Gastrocnemius medialis (tissue), 4 donors: ENCODE measurements at regions not wholly inside any gene's neighbourhood (a gene's known extent, or its start where the extent isn't known, plus 50 kb on each side); places are given as distances from the start of the nearest gene placed in this dataset.

Source experiments
- ATAC-seq, 2 donors: fragments of 150-250 bp; one replicate each; pipeline ENCODE4 v1.9.1; 2016
- DNase-seq, 2 donors: peaks; one replicate each; pipeline ENCODE4 v3.0.0-alpha.2; 2019
- H3K27ac ChIP-seq, 4 donors: fragments of 200-600 bp; sonication (generic); 1 replicate in 1 of 4; 2 replicates in 3 of 4; pipeline ENCODE4 v1.5.1; 2016 to 2018; ENCODE audit warnings: mild to moderate bottlenecking in 2 of 4, moderate library complexity in 1 of 4
- H3K27me3 ChIP-seq, 3 donors: fragments of 200-600 bp; sonication (generic) in 2 of 3; 1 replicate in 1 of 3; 2 replicates in 2 of 3; pipeline versions ENCODE4 v1.5.1 to v1.6.0; 2016 to 2019; ENCODE audit warnings: mild to moderate bottlenecking in 1 of 3, moderate library complexity in 1 of 3
- H3K36me3 ChIP-seq, 2 donors: fragments of 200-600 bp; sonication (generic) in 1 of 2; one replicate each; pipeline ENCODE4 v1.5.1; 2017 to 2018
- H3K4me1 ChIP-seq, 2 donors: fragments of 200-600 bp; sonication (generic) in 1 of 2; one replicate each; pipeline ENCODE4 v1.5.1; 2016 to 2017; ENCODE audit warnings: mild to moderate bottlenecking in 2 of 2
- H3K4me3 ChIP-seq, 4 donors: fragments of 200-600 bp; sonication (generic) in 3 of 4; 1 replicate in 1 of 4; 2 replicates in 3 of 4; pipeline ENCODE4 v1.5.1; 2016 to 2019; ENCODE audit warnings: mild to moderate bottlenecking in 2 of 4
- H3K9me3 ChIP-seq, 3 donors: fragments of 200-600 bp; sonication (generic) in 2 of 3; 1 replicate in 1 of 3; 2 replicates in 2 of 3; pipeline ENCODE4 v1.5.1; 2016 to 2019
- CTCF ChIP-seq, 5 experiments: fragments of 450-650 bp in 3 of 5; fragments of 200-600 bp in 2 of 5; sonication (generic) in 2 of 5; IDR thresholded peaks in 4 of 5; conservative IDR thresholded peaks in 1 of 5; 1 replicate in 4 of 5; 2 replicates in 1 of 5; pipeline ENCODE4 v1.5.1; 2016 to 2019; ENCODE audit warnings: antibody characterized with exemption in 5 of 5, mild to moderate bottlenecking in 3 of 5, moderate library complexity in 3 of 5
- POLR2A ChIP-seq, 2 donors: fragments of 450-650 bp; IDR thresholded peaks; one replicate each; pipeline ENCODE4 v1.6.1; 2017; ENCODE audit warnings: antibody characterized with exemption in 2 of 2, mild to moderate bottlenecking in 2 of 2, moderate library complexity in 2 of 2
- in situ Hi-C, 4 donors: fragments of 200-750 bp; cut with MboI; loops; one replicate each; pipeline versions ENCODE4 v1.15.0 to v1.8.0; 2017; ENCODE audit warnings: low sequenced_read_pairs in 4 of 4
- intact Hi-C: fragments of 100-400 bp; cut with DNase I; formaldehyde crosslinking; loops from one replicate; pipeline ENCODE4 v1.15.1; 2023; ENCODE audit warnings: low total_unique reads

GRCh38 chr17:74078363-74078941, 125.0 kb upstream of the RPL38 start:
- ATAC-seq, result no peak
- peaks cover 7 to 14% (median 10%) of the 10 kb centered on the region in 3 donors for H3K27me3 ChIP-seq
- H3K9me3 ChIP-seq, result no peaks in the 10 kb centered on the region
- in situ Hi-C loops (no loop called here), intact Hi-C loops (no loop called here)
- H3K27ac ChIP-seq, result no peak overlapping the region
- TF ChIP-seq CTCF (IDR thresholded peaks at IDR 0.05 in 4 of 5, conservative IDR thresholded peaks at IDR 0.05 in 1 of 5), result no peak
- TF ChIP-seq POLR2A (IDR thresholded peaks at IDR 0.05), result no peak
- H3K36me3 ChIP-seq, result no peaks in the 10 kb centered on the region
- H3K4me3 ChIP-seq, result no peak overlapping the region
- DNase-seq, result no peak
- no peaks in the 10 kb centered on the region for H3K4me1 ChIP-seq

- TF ChIP-seq CTCF (IDR thresholded peaks at IDR 0.05 in 4 of 5, conservative IDR thresholded peaks at IDR 0.05 in 1 of 5) (no peak), POLR2A (IDR thresholded peaks at IDR 0.05) (no peak)
- Histone ChIP-seq H3K9me3 (no peaks in the 10 kb centered on the region), H3K4me3 (no peak overlapping the region), H3K4me1 (no peaks in the 10 kb centered on the region), H3K27me3 (peaks cover 7 to 14% (median 13%) of the 10 kb centered on the region in 3 donors), H3K27ac (no peak overlapping the region), H3K36me3 (no peaks in the 10 kb centered on the region)
- intact Hi-C loops (no loop called here), in situ Hi-C loops (no loop called here)
- ATAC-seq (no peak), DNase-seq (no peak)
Measured at GRCh38 chr17:74079537-74080300, 123.8 kb upstream of the RPL38 start.

- no peak for TF ChIP-seq CTCF (IDR thresholded peaks at IDR 0.05 in 4 of 5, conservative IDR thresholded peaks at IDR 0.05 in 1 of 5)
- Histone ChIP-seq H3K27me3 (peaks cover 7 to 16% (median 14%) of the 10 kb centered on the region in 3 donors), H3K27ac (no peak overlapping the region), H3K36me3 (no peaks in the 10 kb centered on the region), H3K4me3 (no peak overlapping the region), H3K4me1 (no peaks in the 10 kb centered on the region), H3K9me3 (no peaks in the 10 kb centered on the region)
- ATAC-seq, result no peak
- in situ Hi-C loops (no loop called here), intact Hi-C loops (no loop called here)
- DNase-seq, result no peak
Measured at GRCh38 chr17:74080656-74081582, 122.6 kb upstream of the RPL38 start.

GRCh38 chr17:74082886-74083285, 120.6 kb upstream of the RPL38 start:
- H3K4me1 ChIP-seq, result no peaks in the 10 kb centered on the region
- H3K27me3 ChIP-seq, result peaks cover 7 to 16% (median 14%) of the 10 kb centered on the region in 3 donors
- no peaks in the 10 kb centered on the region for H3K9me3 ChIP-seq
- H3K36me3 ChIP-seq, result no peaks in the 10 kb centered on the region
- ATAC-seq (no peak), DNase-seq (no peak)
- no peak for TF ChIP-seq CTCF (IDR thresholded peaks at IDR 0.05 in 4 of 5, conservative IDR thresholded peaks at IDR 0.05 in 1 of 5)
- no peak for TF ChIP-seq POLR2A (IDR thresholded peaks at IDR 0.05)
- intact Hi-C loops, result no loop called here
- no peak overlapping the region for H3K4me3 ChIP-seq
- in situ Hi-C loops, result no loop called here
- no peak overlapping the region for H3K27ac ChIP-seq
